Fibroblast of skin of scalp (primary cell): ENCODE measurements at regions not wholly inside any gene's neighbourhood (a gene's known extent, or its start where the extent isn't known, plus 50 kb on each side); places are given as distances from the start of the nearest gene placed in this dataset.
A peak's percentile ranks its signal among the peaks of the same experiment; 100 is the strongest.

Experiments
- DNase-seq: peaks from one replicate; pipeline ENCODE4 v3.0.0-alpha.2; 2013

GRCh38 chr6:22401206-22401605, 104.4 kb upstream of the PRL start:
- DNase-seq = no peak

GRCh38 chr6:22401932-22402331, 105.1 kb upstream of the PRL start:
- DNase-seq = no peak

GRCh38 chr6:22409486-22409885, 112.7 kb upstream of the PRL start:
- DNase-seq = peak; percentile 34

GRCh38 chr6:22411376-22412105, 114.7 kb upstream of the PRL start:
- peak; percentile 5 for DNase-seq

- no peak for DNase-seq
Observed at GRCh38 chr6:22412994-22413393, 116.2 kb upstream of the PRL start.

GRCh38 chr6:22413681-22414311, 117.0 kb upstream of the PRL start:
- DNase-seq = peak; percentile 34

GRCh38 chr6:22418714-22419113, 121.9 kb upstream of the PRL start:
- no peak for DNase-seq

- peak; percentile 55 for DNase-seq
Observed at GRCh38 chr6:22421198-22421597, 124.4 kb upstream of the PRL start.

- DNase-seq = no peak
Observed at GRCh38 chr6:22424196-22424595, 127.4 kb upstream of the PRL start.

- no peak for DNase-seq
Observed at GRCh38 chr6:22432060-22432459, 135.2 kb upstream of the PRL start.

- no peak for DNase-seq
Observed at GRCh38 chr6:22433745-22434144, 135.6 kb upstream of the HDGFL1 start.

- DNase-seq = no peak
Observed at GRCh38 chr6:22435151-22435550, 134.2 kb upstream of the HDGFL1 start.

- DNase-seq = no peak
Observed at GRCh38 chr6:22436134-22436533, 133.2 kb upstream of the HDGFL1 start.

- peak; percentile 31 for DNase-seq
Observed at GRCh38 chr6:22437665-22438064, 131.7 kb upstream of the HDGFL1 start.

- DNase-seq = peak; percentile 17
Observed at GRCh38 chr6:22442826-22443225, 126.5 kb upstream of the HDGFL1 start.

- DNase-seq = peak; percentile 18
Observed at GRCh38 chr6:22444330-22444729, 125.0 kb upstream of the HDGFL1 start.

GRCh38 chr6:22445946-22446345, 123.4 kb upstream of the HDGFL1 start:
- no peak for DNase-seq

- peak; percentile 16 for DNase-seq
Observed at GRCh38 chr6:22447249-22448196, 121.8 kb upstream of the HDGFL1 start.

GRCh38 chr6:22448291-22448711, 121.1 kb upstream of the HDGFL1 start:
- peak; percentile 85 for DNase-seq

- peak; percentile 80 for DNase-seq
Observed at GRCh38 chr6:22451962-22452361, 117.4 kb upstream of the HDGFL1 start.

- DNase-seq = no peak
Observed at GRCh38 chr6:22455378-22455777, 114.0 kb upstream of the HDGFL1 start.

GRCh38 chr6:22457996-22458395, 111.4 kb upstream of the HDGFL1 start:
- peak; percentile 75 for DNase-seq

- DNase-seq = no peak
Observed at GRCh38 chr6:22466665-22467245, 102.6 kb upstream of the HDGFL1 start.
